RWPE1 (cell line): ENCODE measurements at regions not wholly inside any gene's neighbourhood (a gene's known extent, or its start where the extent isn't known, plus 50 kb on each side); places are given as distances from the start of the nearest gene placed in this dataset.

Experiments
- CTCF ChIA-PET: fragments of 350-600 bp; sonication (Branson Sonifier 250); formaldehyde crosslinking; extraction: SDS; loops from one replicate; lab custom pipeline; 2021; lab: Yijun Ruan, JAX
- POLR2A ChIA-PET: fragments of 400-600 bp; formaldehyde crosslinking; extraction: SDS; loops from one replicate; lab custom pipeline; 2020; ENCODE audit warnings: antibody characterized with exemption; ENCODE audit not compliant: low non-redundant PET; lab: Yijun Ruan, JAX
- DNase-seq: peaks from one replicate; pipeline ENCODE4 v3.0.0; 2012; ENCODE audit warnings: low spot score
- H3K27ac ChIP-seq: fragments of 450-650 bp; 2 replicates; pipeline ENCODE4 v1.5.1; 2017
- TF ChIP-seq, protein P1 (sequence below): fragments of 450-650 bp; conservative IDR thresholded peaks from 2 replicates; pipeline ENCODE4 v1.5.1; 2017; ENCODE audit warnings: low read depth, mild to moderate bottlenecking

DNA sequence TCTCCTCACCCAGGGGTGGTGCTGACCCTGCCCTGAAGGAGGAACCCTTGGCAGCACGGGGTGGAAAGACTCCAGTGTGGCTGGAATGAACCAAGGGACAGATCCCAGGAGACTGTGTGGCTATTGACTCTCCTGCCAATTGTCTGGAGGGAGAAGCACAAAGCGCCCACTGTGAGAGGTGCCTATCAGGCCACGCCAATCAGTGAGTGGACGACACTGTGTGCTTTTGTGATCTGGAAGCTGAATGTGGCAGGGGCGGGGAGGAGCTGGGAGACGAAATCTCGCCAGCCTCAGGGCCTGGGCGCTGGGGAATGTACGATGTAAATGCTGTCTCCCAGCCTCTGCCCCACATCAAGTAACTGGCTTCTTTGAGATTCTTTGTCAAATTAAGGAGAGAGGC lies 167.1 kb downstream of the ZBTB18 start:
- ChIA-PET CTCF (no interaction called here), POLR2A (no interaction called here)

GRCh38 chr1:244219149-244219548 lies 168.1 kb downstream of the ZBTB18 start:
- ChIA-PET CTCF (interaction anchor here (0.6 to 0.7 kb wide), 2 partner anchors 499 to 513 kb away, joined by 3 to 4 read pairs; no protein-coding TSS in a partner anchor), POLR2A (no interaction called here)
- TF ChIP-seq, protein P1, sequence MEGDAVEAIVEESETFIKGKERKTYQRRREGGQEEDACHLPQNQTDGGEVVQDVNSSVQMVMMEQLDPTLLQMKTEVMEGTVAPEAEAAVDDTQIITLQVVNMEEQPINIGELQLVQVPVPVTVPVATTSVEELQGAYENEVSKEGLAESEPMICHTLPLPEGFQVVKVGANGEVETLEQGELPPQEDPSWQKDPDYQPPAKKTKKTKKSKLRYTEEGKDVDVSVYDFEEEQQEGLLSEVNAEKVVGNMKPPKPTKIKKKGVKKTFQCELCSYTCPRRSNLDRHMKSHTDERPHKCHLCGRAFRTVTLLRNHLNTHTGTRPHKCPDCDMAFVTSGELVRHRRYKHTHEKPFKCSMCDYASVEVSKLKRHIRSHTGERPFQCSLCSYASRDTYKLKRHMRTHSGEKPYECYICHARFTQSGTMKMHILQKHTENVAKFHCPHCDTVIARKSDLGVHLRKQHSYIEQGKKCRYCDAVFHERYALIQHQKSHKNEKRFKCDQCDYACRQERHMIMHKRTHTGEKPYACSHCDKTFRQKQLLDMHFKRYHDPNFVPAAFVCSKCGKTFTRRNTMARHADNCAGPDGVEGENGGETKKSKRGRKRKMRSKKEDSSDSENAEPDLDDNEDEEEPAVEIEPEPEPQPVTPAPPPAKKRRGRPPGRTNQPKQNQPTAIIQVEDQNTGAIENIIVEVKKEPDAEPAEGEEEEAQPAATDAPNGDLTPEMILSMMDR = no peak
- DNase-seq = no peak
- no peak overlapping the region for H3K27ac ChIP-seq

More for the DNA sequence above, 167.1 kb downstream of the ZBTB18 start:
- H3K27ac ChIP-seq = no peak overlapping the region
- TF ChIP-seq, protein P1 = no peak
- no peak for DNase-seq

DNA sequence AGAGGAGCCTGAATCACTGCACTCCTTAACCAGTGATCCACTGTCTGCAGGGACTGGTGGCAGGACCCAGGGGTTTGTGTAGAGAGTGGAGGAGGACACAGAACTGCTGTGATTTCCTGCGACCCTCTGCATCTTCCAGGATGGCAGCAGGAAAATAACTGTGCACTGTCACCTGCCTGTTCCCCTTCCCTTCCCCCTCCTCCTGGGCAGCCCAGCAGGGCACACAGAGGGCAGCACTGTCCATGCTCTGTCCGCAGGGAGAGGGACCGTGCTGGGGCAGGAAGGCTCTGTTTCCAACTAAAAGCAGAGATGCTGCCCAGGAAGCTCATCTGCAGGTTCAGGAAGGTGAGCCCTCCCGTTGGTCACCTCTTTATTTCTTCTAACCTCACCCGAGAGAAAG lies 168.7 kb downstream of the ZBTB18 start:
- POLR2A ChIA-PET = no interaction called here
- TF ChIP-seq, protein P1 = no peak
- no peak for DNase-seq
- CTCF ChIA-PET = no interaction called here
- H3K27ac ChIP-seq = no peak overlapping the region

DNA sequence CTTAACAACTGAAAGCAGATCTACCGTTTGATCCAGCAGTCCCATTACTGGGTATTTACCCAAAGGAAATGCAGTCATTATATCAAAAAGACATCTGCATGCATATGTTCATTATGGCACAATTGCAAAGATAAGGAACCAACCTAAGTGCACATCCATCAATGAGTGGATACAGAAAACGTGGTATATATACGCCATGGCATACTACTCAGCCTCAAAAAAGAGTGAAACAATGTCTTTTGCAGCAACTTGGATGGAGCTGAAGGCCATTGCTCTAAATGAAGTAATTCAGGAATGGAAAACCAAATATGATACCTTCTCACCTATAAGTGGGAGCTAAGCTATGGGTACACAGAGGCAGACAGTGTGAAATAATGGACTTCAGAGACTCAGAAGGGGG lies 169.3 kb downstream of the ZBTB18 start:
- H3K27ac ChIP-seq = no peak overlapping the region
- TF ChIP-seq, protein P1 = no peak
- ChIA-PET CTCF (no interaction called here), POLR2A (no interaction called here)
- no peak for DNase-seq

DNA sequence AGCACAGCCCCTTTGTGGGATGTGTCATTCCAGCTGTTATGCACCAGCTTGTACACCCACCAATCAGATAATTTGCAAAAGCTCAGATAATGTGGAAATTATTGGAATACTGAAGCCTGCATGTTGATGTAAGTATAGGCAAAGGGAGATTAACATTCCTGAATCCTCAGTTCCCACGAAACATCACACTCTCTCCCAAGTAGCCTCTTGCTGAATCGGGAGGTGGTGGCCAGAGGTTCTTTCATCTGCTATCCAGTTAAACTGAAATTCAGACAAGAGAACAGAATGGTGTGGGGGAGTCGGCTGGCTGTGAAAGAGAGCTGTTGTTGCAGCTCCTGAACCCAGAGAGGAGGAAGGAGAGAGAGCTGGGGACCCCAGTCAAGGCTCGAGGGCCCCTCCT lies 170.9 kb downstream of the ZBTB18 start:
- H3K27ac ChIP-seq = no peak overlapping the region
- TF ChIP-seq, protein P1 = no peak
- POLR2A ChIA-PET = no interaction called here
- DNase-seq = no peak
- CTCF ChIA-PET = interaction anchor here (0.6 kb wide), 1 partner anchor 152 kb away, joined by 3 read pairs; no protein-coding TSS in a partner anchor

DNA sequence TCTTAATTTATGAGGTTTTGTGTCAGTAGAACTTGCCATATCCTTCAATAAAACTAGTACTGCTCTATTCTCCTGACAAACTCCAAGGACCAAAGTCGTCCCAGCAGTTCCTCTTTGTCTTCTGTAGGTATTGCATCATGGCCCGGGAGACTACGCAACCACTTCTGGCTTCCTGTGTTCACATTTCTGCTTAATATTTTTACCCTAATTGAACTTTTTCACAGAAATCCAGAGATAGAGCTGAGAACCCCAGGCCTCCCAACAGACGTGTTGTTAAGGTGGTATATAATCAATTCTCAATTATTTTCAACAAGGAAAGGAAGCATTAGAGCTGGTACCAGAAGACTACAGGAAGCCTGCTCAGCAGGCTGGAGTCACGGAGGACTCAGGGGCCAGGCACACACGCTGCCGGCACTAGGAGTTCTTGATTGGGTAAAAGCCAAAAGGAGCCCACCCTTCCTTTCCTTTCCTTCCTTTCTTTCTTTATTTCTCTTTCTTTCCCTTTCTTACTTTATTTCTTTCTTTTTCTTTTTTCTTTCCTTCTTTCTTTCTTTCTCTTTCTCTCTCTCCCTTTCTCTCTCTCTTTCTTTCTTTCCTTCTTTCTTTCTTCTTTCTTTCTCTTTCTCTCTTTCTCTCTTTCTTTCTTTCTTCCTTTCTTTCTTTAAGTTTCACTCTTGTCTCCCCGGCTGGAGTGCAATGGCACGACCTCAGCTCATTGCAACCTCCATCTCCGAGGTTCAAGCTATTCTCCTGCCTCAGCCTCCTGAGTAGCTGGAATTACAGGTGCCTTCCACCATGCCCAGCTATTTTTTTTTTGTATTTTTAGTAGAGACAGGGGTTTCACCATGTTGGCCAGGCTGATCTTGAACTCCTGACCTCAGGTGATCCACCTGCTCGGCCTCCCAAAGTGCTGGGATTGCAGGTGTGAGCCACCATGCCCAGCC lies 173.7 kb downstream of the ZBTB18 start:
- ChIA-PET POLR2A (no interaction called here), CTCF (interaction anchor here (0.6 kb wide), 2 partner anchors 38 to 210 kb away, joined by 3 read pairs; no protein-coding TSS in a partner anchor)
- no peak for DNase-seq
- TF ChIP-seq, protein P1 = no peak
- H3K27ac ChIP-seq = no peak overlapping the region
